Thoracic aorta (tissue), 2 donors: ENCODE measurements at regions not wholly inside any gene's neighbourhood (a gene's known extent, or its start where the extent isn't known, plus 50 kb on each side); places are given as distances from the start of the nearest gene placed in this dataset.

Experiments used
- ATAC-seq: fragments of 150-250 bp; one replicate; pipeline ENCODE4 v1.8.0; 2017; ENCODE audit warnings: low read depth; ENCODE audit not compliant: insufficient number of reproducible peaks, low FRiP score
- DNase-seq: peaks from one replicate; pipeline ENCODE4 v3.0.0-alpha.2; 2020; ENCODE audit warnings: low spot score
- H3K27ac ChIP-seq, 2 donors: fragments of 200-600 bp; sonication (generic); 1 replicate in 1 of 2; 2 replicates in 1 of 2; pipeline ENCODE4 v1.5.1; 2016; ENCODE audit warnings: mild to moderate bottlenecking in 2 of 2, moderate library complexity in 2 of 2
- H3K27me3 ChIP-seq: fragments of 200-600 bp; sonication (generic); replicated peaks from 2 replicates; pipeline ENCODE4 v1.6.0; 2016; ENCODE audit warnings: mild to moderate bottlenecking; ENCODE audit not compliant: insufficient read depth
- H3K36me3 ChIP-seq: fragments of 200-600 bp; sonication (generic); one replicate; pipeline ENCODE4 v1.5.1; 2016
- H3K4me1 ChIP-seq, 2 donors: fragments of 200-600 bp; sonication (generic); 1 replicate in 1 of 2; 2 replicates in 1 of 2; pipeline versions ENCODE4 v1.5.1 to v1.6.0; 2016; ENCODE audit warnings: low read depth in 2 of 2, mild to moderate bottlenecking in 1 of 2; ENCODE audit not compliant: control insufficient read depth in 1 of 2
- H3K4me3 ChIP-seq: fragments of 200-600 bp; sonication (generic); 2 replicates; pipeline ENCODE4 v1.5.1; 2016; ENCODE audit warnings: mild to moderate bottlenecking
- H3K9me3 ChIP-seq: fragments of 200-600 bp; sonication (generic); 2 replicates; pipeline ENCODE4 v1.5.1; 2016
- TF ChIP-seq, protein P1 (sequence below): fragments of 200-600 bp; sonication (generic); IDR thresholded peaks from one replicate; pipeline ENCODE4 v1.5.1; 2019; ENCODE audit warnings: antibody characterized with exemption

DNA sequence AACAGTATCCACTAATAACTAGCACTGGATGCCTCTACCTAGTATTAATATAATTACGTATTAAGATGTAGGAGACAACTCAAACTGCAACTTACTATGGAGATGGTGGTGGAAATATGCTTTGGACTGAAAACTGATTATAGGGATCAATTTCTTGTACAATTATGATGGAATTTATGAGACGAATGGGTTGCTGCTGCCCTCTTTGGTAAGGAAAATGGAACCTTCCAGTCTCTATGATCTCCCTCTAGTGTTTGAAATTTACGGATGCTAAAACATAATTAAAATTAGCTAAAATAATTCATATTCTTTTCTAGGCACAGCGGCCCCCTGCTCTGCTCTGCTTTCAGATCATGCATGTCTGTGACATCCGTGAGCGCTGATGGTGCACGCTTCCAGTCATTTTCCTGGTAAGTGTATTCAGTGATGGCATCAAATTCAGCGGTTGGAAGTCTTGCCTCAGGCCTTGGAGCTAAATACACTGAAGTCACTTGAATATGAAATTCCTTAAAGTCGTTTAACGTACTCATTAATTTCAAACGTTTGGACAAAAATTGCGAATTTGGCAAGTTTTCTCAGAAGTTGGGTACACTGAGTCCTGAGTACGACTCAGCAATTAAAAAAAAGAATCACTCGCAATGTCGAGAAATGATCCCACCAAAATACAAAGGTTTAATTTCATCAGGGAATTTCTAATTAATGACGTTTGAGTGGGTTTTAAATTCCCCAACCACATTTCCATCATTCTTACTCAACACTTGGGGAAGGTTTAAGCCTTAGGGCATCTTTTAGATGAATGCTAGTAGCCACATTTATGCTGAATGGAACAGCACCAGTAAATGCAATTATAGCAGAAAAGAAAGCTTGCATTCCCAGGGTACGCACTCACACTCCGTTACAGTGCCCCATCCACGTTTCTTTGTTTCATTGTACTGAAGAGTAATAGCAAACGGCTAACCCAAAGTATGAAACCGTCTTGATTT lies 132.6 kb downstream of the NR2F2 start:
- H3K27me3 ChIP-seq = no peaks in the 10 kb centered on the region
- ATAC-seq = no peak
- TF ChIP-seq, protein P1, sequence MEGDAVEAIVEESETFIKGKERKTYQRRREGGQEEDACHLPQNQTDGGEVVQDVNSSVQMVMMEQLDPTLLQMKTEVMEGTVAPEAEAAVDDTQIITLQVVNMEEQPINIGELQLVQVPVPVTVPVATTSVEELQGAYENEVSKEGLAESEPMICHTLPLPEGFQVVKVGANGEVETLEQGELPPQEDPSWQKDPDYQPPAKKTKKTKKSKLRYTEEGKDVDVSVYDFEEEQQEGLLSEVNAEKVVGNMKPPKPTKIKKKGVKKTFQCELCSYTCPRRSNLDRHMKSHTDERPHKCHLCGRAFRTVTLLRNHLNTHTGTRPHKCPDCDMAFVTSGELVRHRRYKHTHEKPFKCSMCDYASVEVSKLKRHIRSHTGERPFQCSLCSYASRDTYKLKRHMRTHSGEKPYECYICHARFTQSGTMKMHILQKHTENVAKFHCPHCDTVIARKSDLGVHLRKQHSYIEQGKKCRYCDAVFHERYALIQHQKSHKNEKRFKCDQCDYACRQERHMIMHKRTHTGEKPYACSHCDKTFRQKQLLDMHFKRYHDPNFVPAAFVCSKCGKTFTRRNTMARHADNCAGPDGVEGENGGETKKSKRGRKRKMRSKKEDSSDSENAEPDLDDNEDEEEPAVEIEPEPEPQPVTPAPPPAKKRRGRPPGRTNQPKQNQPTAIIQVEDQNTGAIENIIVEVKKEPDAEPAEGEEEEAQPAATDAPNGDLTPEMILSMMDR = no peak

DNA sequence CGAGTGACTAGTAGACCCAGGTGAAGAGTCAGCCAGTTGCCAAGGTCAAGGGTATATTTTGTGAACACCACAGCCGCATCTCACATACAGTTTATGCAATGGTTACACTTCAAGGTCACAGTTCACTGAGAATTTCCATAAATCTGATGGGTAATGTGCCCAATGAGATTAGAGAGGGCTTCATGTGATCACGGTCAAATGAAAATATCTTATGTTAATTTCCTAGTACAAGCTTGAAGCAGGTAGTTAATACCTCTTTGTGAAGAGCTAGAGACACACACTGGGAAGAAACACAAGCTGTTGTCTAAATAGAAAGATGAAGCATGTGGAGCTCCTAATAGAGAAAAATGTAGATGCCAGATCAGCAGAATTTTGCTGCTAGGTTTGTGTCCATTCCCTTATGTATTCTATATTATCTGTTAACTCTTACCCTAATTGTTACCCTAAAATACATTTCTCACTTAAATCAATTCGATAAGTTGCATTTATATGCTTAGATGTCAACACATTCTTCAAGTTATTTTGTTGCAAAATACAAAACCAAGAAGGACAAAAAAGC lies 136.0 kb downstream of the NR2F2 start:
- Histone ChIP-seq H3K9me3 (no peaks in the 10 kb centered on the region), H3K27me3 (no peaks in the 10 kb centered on the region), H3K27ac (no peak overlapping the region), H3K4me1 (no peaks in the 10 kb centered on the region), H3K4me3 (no peak overlapping the region), H3K36me3 (no peaks in the 10 kb centered on the region)
- TF ChIP-seq, protein P1 = no peak
- no peak for DNase-seq
- no peak for ATAC-seq

More for the DNA sequence above, 132.6 kb downstream of the NR2F2 start:
- no peak for DNase-seq
- Histone ChIP-seq H3K4me3 (no peak overlapping the region), H3K9me3 (no peaks in the 10 kb centered on the region), H3K36me3 (no peaks in the 10 kb centered on the region), H3K27ac (no peak overlapping the region), H3K4me1 (no peaks in the 10 kb centered on the region)

DNA sequence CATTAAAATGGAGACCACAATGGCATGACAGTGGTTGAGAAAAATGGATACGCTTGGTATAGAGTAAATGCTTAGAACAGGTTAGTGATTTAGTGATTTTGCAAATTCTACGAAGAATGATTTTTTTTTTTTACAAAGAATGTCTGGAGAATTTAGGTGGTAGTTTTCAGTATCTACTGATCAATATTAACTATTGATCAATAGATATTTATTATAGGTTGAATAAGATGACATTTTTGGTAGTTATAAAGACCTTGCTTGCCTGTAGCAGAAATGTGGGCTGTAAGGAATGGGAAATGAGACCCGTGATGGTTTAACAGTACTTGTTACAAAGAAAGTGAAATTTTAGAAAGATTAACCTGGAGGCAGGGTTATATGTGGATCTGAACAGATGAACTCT lies 137.5 kb downstream of the NR2F2 start:
- H3K4me3 ChIP-seq = no peak overlapping the region
- no peak overlapping the region for H3K27ac ChIP-seq
- H3K4me1 ChIP-seq = no peaks in the 10 kb centered on the region
- no peaks in the 10 kb centered on the region for H3K36me3 ChIP-seq
- H3K9me3 ChIP-seq = no peaks in the 10 kb centered on the region
- DNase-seq (no peak), ATAC-seq (no peak)
- TF ChIP-seq, protein P1 = no peak
- H3K27me3 ChIP-seq = no peaks in the 10 kb centered on the region

DNA sequence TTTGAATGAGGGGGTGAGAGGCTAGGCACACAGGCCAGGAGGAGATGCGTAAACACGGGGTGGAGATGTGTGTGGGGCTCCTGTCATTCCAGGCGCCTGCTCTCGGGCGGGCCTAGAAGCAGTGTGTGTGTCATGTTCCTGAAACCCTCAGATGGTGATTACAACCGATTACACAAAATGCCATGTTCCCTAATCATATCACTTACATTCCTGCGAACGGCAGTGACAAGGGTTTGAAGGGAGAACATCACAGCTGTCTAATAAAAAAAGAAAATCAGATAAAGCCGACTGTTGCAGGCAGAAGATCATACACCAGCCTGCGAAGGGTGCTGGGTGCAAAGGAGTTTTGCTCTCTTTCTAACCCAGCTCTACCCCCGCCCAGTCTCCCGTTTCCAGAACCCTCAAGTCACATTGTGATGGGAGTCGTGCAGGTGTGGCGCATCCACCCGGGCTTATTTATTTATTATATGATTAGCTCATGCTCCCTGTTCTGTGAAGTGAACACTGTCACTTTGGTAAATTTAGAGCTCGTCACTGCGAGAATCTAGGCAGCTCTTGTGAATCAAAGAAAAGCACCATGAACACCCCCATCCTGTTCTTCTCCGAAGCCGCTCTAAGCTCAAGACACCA lies 140.3 kb downstream of the NR2F2 start:
- H3K36me3 ChIP-seq = no peaks in the 10 kb centered on the region
- no peaks in the 10 kb centered on the region for H3K9me3 ChIP-seq
- H3K4me1 ChIP-seq = no peaks in the 10 kb centered on the region
- no peak overlapping the region for H3K4me3 ChIP-seq
- TF ChIP-seq, protein P1 = no peak
- no peaks in the 10 kb centered on the region for H3K27me3 ChIP-seq
- DNase-seq = no peak
- no peak for ATAC-seq
- H3K27ac ChIP-seq = no peak overlapping the region

DNA sequence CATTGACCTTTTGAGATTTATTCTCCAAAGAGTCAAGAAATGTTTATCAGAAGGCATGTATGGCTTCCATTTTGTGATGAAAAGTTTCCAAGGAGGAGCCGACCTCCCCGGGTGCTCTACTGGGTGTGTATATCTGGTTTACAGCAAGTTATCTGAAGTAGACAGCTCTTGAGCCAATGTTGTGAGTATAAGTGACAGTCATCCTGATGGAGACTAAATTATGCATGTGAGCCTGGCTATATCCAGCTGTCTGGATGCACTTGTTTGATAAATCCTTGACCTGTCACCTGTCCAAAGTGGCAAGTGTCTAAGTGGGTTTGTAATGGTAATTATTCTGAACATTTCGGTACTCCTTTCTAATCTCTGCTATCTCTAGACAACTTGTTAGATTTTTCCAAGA lies 142.2 kb downstream of the NR2F2 start:
- TF ChIP-seq, protein P1 = no peak
- ATAC-seq (no peak), DNase-seq (no peak)
- H3K4me3 ChIP-seq = no peak overlapping the region
- H3K27me3 ChIP-seq = no peaks in the 10 kb centered on the region
- no peaks in the 10 kb centered on the region for H3K4me1 ChIP-seq
- H3K9me3 ChIP-seq = no peaks in the 10 kb centered on the region
- H3K36me3 ChIP-seq = no peaks in the 10 kb centered on the region
- H3K27ac ChIP-seq = no peak overlapping the region
